ENCODE measurements at regions not wholly inside any gene's neighbourhood (a gene's known extent, or its start where the extent isn't known, plus 50 kb on each side); places are given as distances from the start of the nearest gene placed in this dataset.

GRCh38 chr3:28649266-28649665 is 300.6 kb upstream of the AZI2 start:
- no peak for DNase-seq

- DNase-seq = no peak
Observed at GRCh38 chr3:28651159-28651558, 302.5 kb upstream of the AZI2 start.

- no peak for DNase-seq
Observed at GRCh38 chr3:28664123-28664522, 315.5 kb upstream of the AZI2 start.

- DNase-seq = peak; percentile 64
Observed at GRCh38 chr3:28667646-28668621, 319.3 kb upstream of the AZI2 start.

- DNase-seq = no peak
Observed at GRCh38 chr3:28669870-28670269, 321.2 kb upstream of the AZI2 start.

GRCh38 chr3:28672406-28672805 is 323.8 kb upstream of the AZI2 start:
- DNase-seq = no peak

GRCh38 chr3:28673446-28673845 is 324.8 kb upstream of the AZI2 start:
- DNase-seq = no peak

- no peak for DNase-seq
Observed at GRCh38 chr3:28674212-28674611, 325.6 kb upstream of the AZI2 start.

- DNase-seq = no peak
Observed at GRCh38 chr3:28677581-28677980, 329.0 kb upstream of the AZI2 start.

- no peak for DNase-seq
Observed at GRCh38 chr3:28678086-28678485, 329.5 kb upstream of the AZI2 start.

- DNase-seq = no peak
Observed at GRCh38 chr3:28680050-28680449, 331.4 kb upstream of the AZI2 start.

- DNase-seq = no peak
Observed at GRCh38 chr3:28682121-28682520, 333.5 kb upstream of the AZI2 start.

- DNase-seq = no peak
Observed at GRCh38 chr3:28690176-28690575, 341.6 kb upstream of the AZI2 start.

GRCh38 chr3:28698706-28699105 is 350.1 kb upstream of the AZI2 start:
- no peak for DNase-seq

- peak; percentile 77 for DNase-seq
Observed at GRCh38 chr3:28699283-28699682, 350.7 kb upstream of the AZI2 start.

GRCh38 chr3:28700728-28701127 is 352.1 kb upstream of the AZI2 start:
- no peak for DNase-seq

- no peak for DNase-seq
Observed at GRCh38 chr3:28703843-28704242, 355.2 kb upstream of the AZI2 start.

GRCh38 chr3:28711293-28711692 is 362.7 kb upstream of the AZI2 start:
- DNase-seq = no peak

- no peak for DNase-seq
Observed at GRCh38 chr3:28716939-28717338, 368.3 kb upstream of the AZI2 start.

- DNase-seq = no peak
Observed at GRCh38 chr3:28718074-28718849, 369.6 kb upstream of the AZI2 start.

- peak; percentile 34 for DNase-seq
Observed at GRCh38 chr3:28726840-28727239, 378.2 kb upstream of the AZI2 start.

GRCh38 chr3:28727307-28727706 is 378.7 kb upstream of the AZI2 start:
- DNase-seq = no peak

- DNase-seq = no peak
Observed at GRCh38 chr3:28738425-28738824, 389.8 kb upstream of the AZI2 start.

GRCh38 chr3:28739647-28740046 is 391.0 kb upstream of the AZI2 start:
- no peak for DNase-seq
